SJSA1 (cell line): ENCODE measurements at regions not wholly inside any gene's neighbourhood (a gene's known extent, or its start where the extent isn't known, plus 50 kb on each side); places are given as distances from the start of the nearest gene placed in this dataset.

Experiments used
- DNase-seq, 2 experiments: peaks; one replicate each; pipeline ENCODE4 v3.0.0-alpha.2; 2015 to 2020; ENCODE audit warnings: low spot score in 2 of 2, low read depth in 1 of 2
- H3K27ac ChIP-seq: fragments of 250-450 bp; sonication (Bioruptor Pico); 2 replicates; pipeline ENCODE4 v1.5.1; 2020; ENCODE audit warnings: mild to moderate bottlenecking, moderate library complexity
- H3K27me3 ChIP-seq: fragments of 250-450 bp; sonication (Bioruptor Pico); replicated peaks from 2 replicates; pipeline ENCODE4 v1.5.1; 2020; ENCODE audit warnings: mild to moderate bottlenecking, moderate library complexity
- H3K36me3 ChIP-seq: fragments of 250-450 bp; sonication (Bioruptor Pico); 2 replicates; pipeline ENCODE4 v1.5.1; 2020; ENCODE audit warnings: mild to moderate bottlenecking
- H3K4me1 ChIP-seq: fragments of 250-450 bp; sonication (Bioruptor Pico); replicated peaks from 2 replicates; pipeline ENCODE4 v1.6.1; 2021; ENCODE audit warnings: mild to moderate bottlenecking
- H3K4me3 ChIP-seq: fragments of 250-450 bp; sonication (Bioruptor Pico); 2 replicates; pipeline ENCODE4 v1.5.1; 2020; ENCODE audit warnings: mild to moderate bottlenecking
- H3K9me3 ChIP-seq: fragments of 250-450 bp; sonication (Bioruptor Pico); replicated peaks from 2 replicates; pipeline ENCODE4 v1.5.1; 2020; ENCODE audit warnings: mild to moderate bottlenecking

GRCh38 chr1:223030871-223031400, 112.1 kb downstream of the TLR5 start:
- Histone ChIP-seq H3K4me1 (0 out of 2 replicates have a peak, but pooled peaks cover 2% of the 10 kb centered on the region), H3K27me3 (no peaks in the 10 kb centered on the region), H3K27ac (no peak overlapping the region), H3K9me3 (no peaks in the 10 kb centered on the region), H3K36me3 (no peaks in the 10 kb centered on the region), H3K4me3 (no peak overlapping the region)
- no peak for DNase-seq

GRCh38 chr1:223031733-223032601, 111.1 kb downstream of the TLR5 start:
- Histone ChIP-seq H3K4me3 (no peak overlapping the region), H3K9me3 (no peaks in the 10 kb centered on the region), H3K27ac (no peak overlapping the region), H3K36me3 (no peaks in the 10 kb centered on the region), H3K4me1 (0 out of 2 replicates have a peak, but pooled peaks cover 3% of the 10 kb centered on the region), H3K27me3 (no peaks in the 10 kb centered on the region)
- DNase-seq: no peak

GRCh38 chr1:223033658-223034057, 109.4 kb downstream of the TLR5 start:
- Histone ChIP-seq H3K9me3 (no peaks in the 10 kb centered on the region), H3K27ac (no peak overlapping the region), H3K27me3 (no peaks in the 10 kb centered on the region), H3K4me1 (0 out of 2 replicates have a peak, but pooled peaks cover 3% of the 10 kb centered on the region), H3K4me3 (no peak overlapping the region), H3K36me3 (no peaks in the 10 kb centered on the region)
- no peak for DNase-seq

- H3K27me3 ChIP-seq: no peaks in the 10 kb centered on the region
- no peaks in the 10 kb centered on the region for H3K9me3 ChIP-seq
- no peaks in the 10 kb centered on the region for H3K36me3 ChIP-seq
- no peak overlapping the region for H3K4me3 ChIP-seq
- DNase-seq: no peak
- 0 out of 2 replicates have a peak, but pooled peaks cover 3% of the 10 kb centered on the region for H3K4me1 ChIP-seq
- H3K27ac ChIP-seq: no peak overlapping the region
These were observed 108.7 kb downstream of the TLR5 start for GRCh38 chr1:223034270-223034798.

GRCh38 chr1:223035724-223036478, 107.1 kb downstream of the TLR5 start:
- H3K4me1 ChIP-seq: 0 out of 2 replicates have a peak, but pooled peaks cover 3% of the 10 kb centered on the region
- no peak overlapping the region for H3K4me3 ChIP-seq
- H3K36me3 ChIP-seq: no peaks in the 10 kb centered on the region
- no peak overlapping the region for H3K27ac ChIP-seq
- no peaks in the 10 kb centered on the region for H3K27me3 ChIP-seq
- H3K9me3 ChIP-seq: no peaks in the 10 kb centered on the region
- no peak for DNase-seq

- Histone ChIP-seq H3K36me3 (no peaks in the 10 kb centered on the region), H3K4me3 (no peak overlapping the region), H3K4me1 (0 out of 2 replicates have a peak, but pooled peaks cover 3% of the 10 kb centered on the region), H3K9me3 (no peaks in the 10 kb centered on the region), H3K27me3 (no peaks in the 10 kb centered on the region), H3K27ac (no peak overlapping the region)
- DNase-seq: no peak
These were observed 106.6 kb downstream of the TLR5 start for GRCh38 chr1:223036479-223036845.

- no peak for DNase-seq
These were observed 105.2 kb downstream of the TLR5 start for GRCh38 chr1:223037845-223038244.

GRCh38 chr1:223038288-223039006, 104.6 kb downstream of the TLR5 start:
- Histone ChIP-seq H3K36me3 (no peaks in the 10 kb centered on the region), H3K27me3 (no peaks in the 10 kb centered on the region), H3K4me1 (0 out of 2 replicates have a peak, but pooled peaks cover 6% of the 10 kb centered on the region), H3K27ac (no peak overlapping the region), H3K9me3 (no peaks in the 10 kb centered on the region), H3K4me3 (no peak overlapping the region)
- no peak for DNase-seq

More at GRCh38 chr1:223037845-223038244, 105.2 kb downstream of the TLR5 start:
- H3K36me3 ChIP-seq: no peaks in the 10 kb centered on the region
- no peaks in the 10 kb centered on the region for H3K9me3 ChIP-seq
- H3K27me3 ChIP-seq: no peaks in the 10 kb centered on the region
- 0 out of 2 replicates have a peak, but pooled peaks cover 6% of the 10 kb centered on the region for H3K4me1 ChIP-seq
- no peak overlapping the region for H3K4me3 ChIP-seq
- no peak overlapping the region for H3K27ac ChIP-seq

GRCh38 chr1:223039990-223040389, 103.1 kb downstream of the TLR5 start:
- DNase-seq: no peak
- Histone ChIP-seq H3K27me3 (no peaks in the 10 kb centered on the region), H3K4me1 (0 out of 2 replicates have a peak, but pooled peaks cover 6% of the 10 kb centered on the region), H3K4me3 (no peak overlapping the region), H3K27ac (no peak overlapping the region), H3K9me3 (no peaks in the 10 kb centered on the region), H3K36me3 (no peaks in the 10 kb centered on the region)

GRCh38 chr1:223041481-223041880, 101.6 kb downstream of the TLR5 start:
- Histone ChIP-seq H3K4me3 (no peak overlapping the region), H3K9me3 (peaks cover 4% of the 10 kb centered on the region; the same call in 1 of the 2 replicates), H3K27ac (no peak overlapping the region), H3K36me3 (no peaks in the 10 kb centered on the region), H3K27me3 (no peaks in the 10 kb centered on the region), H3K4me1 (0 out of 2 replicates have a peak, but pooled peaks cover 3% of the 10 kb centered on the region)
- DNase-seq: no peak

- no peak overlapping the region for H3K27ac ChIP-seq
- H3K9me3 ChIP-seq: peaks cover 4% of the 10 kb centered on the region; the same call in 1 of the 2 replicates
- no peaks in the 10 kb centered on the region for H3K36me3 ChIP-seq
- DNase-seq: no peak
- H3K4me3 ChIP-seq: no peak overlapping the region
- H3K27me3 ChIP-seq: no peaks in the 10 kb centered on the region
- H3K4me1 ChIP-seq: 0 out of 2 replicates have a peak, but pooled peaks cover 3% of the 10 kb centered on the region
These were observed 97.7 kb downstream of the TLR5 start for GRCh38 chr1:223045164-223045957.

GRCh38 chr1:223046011-223046410, 97.0 kb downstream of the TLR5 start:
- no peak overlapping the region for H3K4me3 ChIP-seq
- DNase-seq: no peak
- H3K36me3 ChIP-seq: no peaks in the 10 kb centered on the region
- H3K4me1 ChIP-seq: 0 out of 2 replicates have a peak, but pooled peaks cover 3% of the 10 kb centered on the region
- peaks cover 4% of the 10 kb centered on the region; the same call in 1 of the 2 replicates for H3K9me3 ChIP-seq
- no peaks in the 10 kb centered on the region for H3K27me3 ChIP-seq
- no peak overlapping the region for H3K27ac ChIP-seq
